Embryonic facial prominence (tissue), 1 donor: ENCODE measurements at regions not wholly inside any gene's neighbourhood (a gene's known extent, or its start where the extent isn't known, plus 50 kb on each side); places are given as distances from the start of the nearest gene placed in this dataset.

Experiments
- DNase-seq: peaks from one replicate; pipeline ENCODE4 v3.0.0-alpha.2; 2016; ENCODE audit errors: extremely low spot score

GRCh38 chr12:83826112-83826511, 1086.5 kb downstream of the SLC6A15 start:
- no peak for DNase-seq

DNA sequence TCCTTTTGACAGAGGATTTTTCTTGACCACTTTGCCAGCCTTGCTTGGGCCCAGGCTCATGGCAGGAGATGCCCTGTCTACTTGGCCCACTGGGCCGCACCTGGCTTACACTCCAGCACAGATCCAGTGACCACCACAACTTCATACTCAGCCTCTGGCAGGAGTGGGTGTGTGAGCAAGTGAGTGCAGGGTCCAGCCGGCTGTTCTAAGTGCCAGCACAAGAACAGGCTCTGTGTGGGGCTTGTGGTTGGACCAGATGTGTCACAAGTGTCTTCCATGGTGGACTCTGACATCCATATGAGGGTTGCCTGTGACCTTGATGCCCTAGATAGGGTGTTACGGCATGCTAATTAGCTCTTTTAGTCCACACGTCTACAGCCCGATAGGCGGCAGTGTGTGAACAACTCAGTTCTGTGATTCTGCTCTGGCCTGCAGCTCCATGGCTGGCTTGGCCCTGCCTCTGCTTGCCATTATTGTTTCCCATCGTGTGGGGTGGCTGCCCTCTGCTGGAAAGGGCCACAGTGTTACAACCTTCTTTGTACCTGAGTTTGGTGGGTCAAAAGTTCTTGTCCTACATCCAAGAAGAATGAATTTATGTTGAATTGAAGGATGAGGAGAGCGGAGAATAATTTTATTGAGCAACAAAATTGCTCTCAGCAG, 1089.1 kb downstream of the SLC6A15 start:
- DNase-seq = no peak

DNA sequence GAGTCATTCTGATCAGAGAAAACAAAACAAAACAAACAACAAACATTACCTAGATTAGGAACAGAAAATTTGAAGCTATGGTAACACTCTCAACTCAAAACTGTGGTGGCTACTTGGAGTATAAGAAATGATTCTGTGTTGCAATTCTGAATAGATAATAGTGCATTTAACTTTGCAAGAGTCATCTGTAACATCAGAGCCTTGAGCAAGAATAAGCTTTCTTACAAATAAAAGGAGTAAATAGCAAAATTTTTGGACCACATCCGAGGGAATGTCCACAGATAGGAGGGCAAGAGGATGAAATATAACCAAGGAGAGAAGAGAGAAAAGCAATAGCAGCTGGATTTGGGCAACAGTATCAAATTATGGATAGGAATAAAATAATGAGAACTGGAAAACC, 1090.6 kb downstream of the SLC6A15 start:
- no peak for DNase-seq

- no peak for DNase-seq
These were observed 1093.7 kb downstream of the SLC6A15 start for GRCh38 chr12:83818881-83819280.

- DNase-seq = no peak
These were observed 1094.9 kb downstream of the SLC6A15 start for GRCh38 chr12:83817730-83818129.

- no peak for DNase-seq
These were observed 1104.0 kb downstream of the SLC6A15 start for GRCh38 chr12:83808591-83808990.

DNA sequence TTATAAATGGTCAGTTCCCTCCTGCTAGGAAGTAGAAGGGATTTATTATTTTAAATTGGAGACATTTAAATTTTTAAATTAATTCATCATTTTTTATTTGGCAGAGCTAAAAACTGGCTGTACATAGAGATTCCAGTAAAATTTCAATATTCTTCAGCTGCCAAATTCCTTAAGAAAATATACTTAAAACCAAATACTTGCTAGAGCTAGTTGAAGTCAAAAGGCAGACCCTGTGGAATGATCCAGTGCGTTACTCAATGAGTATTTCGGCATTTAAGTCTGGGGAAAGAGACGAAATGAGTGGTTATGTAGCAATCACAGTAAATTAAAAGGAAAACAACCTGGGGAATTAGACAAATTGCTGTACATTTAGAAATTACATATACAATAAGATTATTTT, 1104.7 kb downstream of the SLC6A15 start:
- no peak for DNase-seq

- no peak for DNase-seq
These were observed 1106.7 kb downstream of the SLC6A15 start for GRCh38 chr12:83805873-83806272.

- DNase-seq = no peak
These were observed 1107.3 kb downstream of the SLC6A15 start for GRCh38 chr12:83805156-83805772.

DNA sequence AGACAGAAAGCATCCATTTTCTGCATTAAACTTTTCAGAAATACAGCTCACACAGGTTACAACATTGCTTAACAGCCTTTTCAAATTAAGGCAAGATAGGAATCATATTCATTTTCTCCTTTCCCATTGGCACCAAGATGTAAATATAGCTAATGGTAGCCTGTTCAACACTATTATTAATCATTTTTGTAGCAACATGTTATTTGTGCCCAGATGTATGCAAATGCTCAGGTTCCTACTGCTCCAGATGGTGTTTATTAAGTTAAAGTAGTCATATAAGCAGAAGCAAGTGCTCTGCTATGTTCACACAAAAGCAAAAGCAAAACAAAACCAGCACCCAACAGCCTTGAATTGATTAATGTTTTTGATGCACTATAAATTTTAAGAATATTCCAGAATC, 1110.6 kb downstream of the SLC6A15 start:
- DNase-seq = no peak

DNA sequence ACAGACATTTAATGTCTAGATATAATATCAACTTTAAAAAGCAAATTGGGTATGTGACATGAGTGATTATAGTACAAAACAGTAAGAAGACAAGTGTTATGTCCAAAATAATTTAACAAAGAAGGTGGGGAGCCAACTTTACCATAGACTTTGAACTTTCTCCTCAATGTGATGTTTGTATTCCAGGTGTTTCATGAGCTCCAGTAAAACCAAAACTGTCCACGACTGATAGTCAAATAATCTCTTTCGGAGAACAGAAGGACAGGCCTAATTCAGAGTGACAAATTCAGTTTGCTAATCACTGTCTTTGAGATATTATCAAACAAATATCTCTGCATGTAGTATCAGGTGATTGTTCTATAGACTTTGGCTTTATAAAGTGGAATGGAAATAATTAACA, 1112.6 kb downstream of the SLC6A15 start:
- no peak for DNase-seq

GRCh38 chr12:83796531-83796930, 1109.8 kb downstream of the TMTC2 start:
- DNase-seq = no peak

- DNase-seq = no peak
These were observed 1106.9 kb downstream of the TMTC2 start for GRCh38 chr12:83793616-83794015.

- no peak for DNase-seq
These were observed 1097.7 kb downstream of the TMTC2 start for GRCh38 chr12:83784298-83784890.

DNA sequence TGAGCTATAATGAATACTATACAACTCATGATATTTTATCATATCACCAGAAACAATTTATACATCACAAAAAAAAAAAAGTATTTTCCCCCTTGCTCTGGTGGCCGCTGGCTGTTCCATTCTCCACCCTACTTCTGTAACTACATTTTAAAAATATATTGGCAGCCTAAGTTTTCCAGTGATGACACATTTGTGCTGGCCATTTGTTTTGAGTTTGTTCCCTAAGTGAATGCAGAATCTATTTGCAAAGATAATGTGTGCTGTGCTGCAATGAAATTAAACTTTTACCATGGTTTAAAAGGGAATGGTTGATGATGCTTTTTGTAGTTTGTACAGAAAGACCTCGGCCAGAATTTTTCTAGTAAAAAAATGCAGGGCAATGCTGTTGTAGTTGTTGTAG, 1092.8 kb downstream of the TMTC2 start:
- DNase-seq = no peak

GRCh38 chr12:83769151-83769550, 1082.4 kb downstream of the TMTC2 start:
- DNase-seq = no peak

- DNase-seq = no peak
These were observed 1081.0 kb downstream of the TMTC2 start for GRCh38 chr12:83767723-83768122.

DNA sequence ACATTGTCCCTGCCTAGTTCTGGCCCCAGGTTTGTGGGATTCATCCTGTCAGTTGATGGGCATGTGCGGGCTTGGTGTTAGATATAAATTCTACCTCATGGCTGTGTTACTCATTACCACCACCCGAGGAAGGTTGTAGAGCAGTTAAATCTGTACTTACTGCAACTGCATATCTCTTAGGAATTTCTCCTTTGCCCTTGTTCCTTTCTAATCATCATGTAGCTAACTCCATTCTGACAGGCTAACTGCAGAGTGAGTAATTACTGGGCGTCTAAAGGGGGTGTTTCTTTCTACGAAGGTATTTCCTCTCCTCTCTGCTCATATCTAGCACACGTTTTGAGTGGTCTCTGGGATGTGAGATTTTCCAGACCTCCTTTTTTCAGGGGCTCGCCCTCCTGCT, 1076.7 kb downstream of the TMTC2 start:
- no peak for DNase-seq

GRCh38 chr12:83759906-83760305, 1073.2 kb downstream of the TMTC2 start:
- DNase-seq = no peak

DNA sequence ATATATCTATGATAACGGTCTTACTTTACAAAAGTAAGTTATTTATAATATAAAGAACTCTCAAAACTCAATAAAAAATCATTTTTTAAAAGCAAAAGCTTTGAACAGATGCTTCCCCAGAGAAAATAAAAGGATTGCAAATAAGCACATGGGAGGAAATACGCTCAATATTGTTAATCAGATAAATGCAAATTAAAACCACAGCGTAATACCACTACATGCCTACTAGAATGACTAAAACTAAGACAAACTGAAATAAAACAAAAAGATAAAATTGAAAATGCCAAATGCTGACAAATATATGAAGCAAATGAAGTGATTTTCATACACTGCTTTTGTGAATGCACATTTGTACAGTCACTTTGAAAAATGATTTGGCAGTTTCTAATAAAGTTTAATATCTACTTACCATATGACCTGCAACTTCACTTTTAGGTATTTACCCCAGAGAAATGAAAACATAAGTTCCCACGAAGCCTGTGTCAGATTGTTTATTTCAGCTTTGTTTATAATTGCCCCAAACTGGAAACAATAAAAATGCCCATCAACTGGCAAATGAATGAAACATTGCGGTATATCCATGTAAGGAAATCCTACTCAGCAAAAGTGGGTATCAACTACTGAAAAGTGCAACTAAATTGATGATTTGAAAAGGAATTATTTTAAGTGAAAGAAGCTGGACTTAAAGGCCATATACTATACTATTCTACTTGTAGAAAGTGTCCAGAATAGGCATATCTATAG, 1072.4 kb downstream of the TMTC2 start:
- no peak for DNase-seq

- DNase-seq = no peak
These were observed 1067.2 kb downstream of the TMTC2 start for GRCh38 chr12:83753904-83754303.

DNA sequence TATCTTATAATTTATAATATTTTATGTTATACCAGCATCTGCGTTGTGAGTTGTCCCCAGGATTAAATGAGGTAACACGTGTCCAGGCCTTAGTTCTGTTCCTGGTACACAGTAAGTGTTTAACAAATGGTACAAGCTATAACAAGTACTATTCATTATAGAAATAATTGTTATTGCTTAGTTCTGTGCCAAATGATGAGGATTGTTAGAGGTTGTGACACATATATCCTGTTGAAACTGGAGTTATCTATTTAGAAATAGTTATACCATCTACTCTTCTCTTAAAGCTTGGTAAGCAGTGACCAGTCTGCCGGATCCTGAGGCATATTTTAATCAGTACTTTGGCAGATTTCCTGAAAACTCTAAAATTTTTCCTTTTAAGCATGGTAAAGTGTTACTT, 1066.5 kb downstream of the TMTC2 start:
- DNase-seq = no peak

- DNase-seq = no peak
These were observed 1052.9 kb downstream of the TMTC2 start for GRCh38 chr12:83739607-83740006.
